ENCODE measurements at regions not wholly inside any gene's neighbourhood (a gene's known extent, or its start where the extent isn't known, plus 50 kb on each side); places are given as distances from the start of the nearest gene placed in this dataset.

DNA sequence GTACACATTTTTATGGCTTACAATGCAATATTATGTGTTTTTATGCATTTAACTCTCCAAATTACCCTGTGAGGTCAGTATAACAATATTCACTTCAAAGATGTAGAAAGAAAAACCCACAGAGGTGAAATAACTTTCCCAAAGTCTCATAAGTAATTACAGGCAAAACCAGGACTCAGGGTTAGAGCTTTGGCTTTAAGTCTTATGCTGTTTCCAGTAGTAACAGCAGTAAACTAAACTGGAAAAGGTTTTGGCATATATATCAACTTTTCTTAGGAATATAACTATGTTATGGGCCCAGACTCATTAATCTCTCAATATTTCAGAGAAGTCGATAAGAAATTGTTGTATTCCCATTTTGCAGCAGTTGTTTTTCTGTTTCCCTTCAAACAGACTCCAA, 206.3 kb upstream of the KCNMB2 start:
- CTCF ChIA-PET (ENCODE audit: partially characterized antibody), result no interaction called here
- no peak overlapping the region for H4K91ac ChIP-seq (replicated peaks; ENCODE audit: insufficient read length, low read length)
- TF ChIP-seq BCL11A (IDR thresholded peaks at IDR 0.05; ENCODE audit: low read depth in 2 of 2, low read length in 2 of 2) (no peak), SIN3A (conservative IDR thresholded peaks at IDR 0.05 in 1 of 2, IDR thresholded peaks at IDR 0.05 in 1 of 2; ENCODE audit: low read depth in 1 of 2, low read length in 2 of 2) (no peak), EGR1 (IDR thresholded peaks at IDR 0.05; ENCODE audit: borderline replicate concordance, low read depth, low read length) (no peak), BRCA1 (IDR thresholded peaks at IDR 0.05; ENCODE audit: low read depth, low read length) (no peak), TCF12 (IDR thresholded peaks at IDR 0.05; ENCODE audit: low read depth, low read length) (no peak), EZH2 (IDR thresholded peaks at IDR 0.05; ENCODE audit: low read depth, low read length, severe bottlenecking) (no peak), CTBP2 (IDR thresholded peaks at IDR 0.05; ENCODE audit: borderline replicate concordance, insufficient read depth, insufficient read length, low read length) (no peak), SIRT6 (IDR thresholded peaks at IDR 0.05; ENCODE audit: low read length) (no peak)
- TF ChIP-seq, protein P1, sequence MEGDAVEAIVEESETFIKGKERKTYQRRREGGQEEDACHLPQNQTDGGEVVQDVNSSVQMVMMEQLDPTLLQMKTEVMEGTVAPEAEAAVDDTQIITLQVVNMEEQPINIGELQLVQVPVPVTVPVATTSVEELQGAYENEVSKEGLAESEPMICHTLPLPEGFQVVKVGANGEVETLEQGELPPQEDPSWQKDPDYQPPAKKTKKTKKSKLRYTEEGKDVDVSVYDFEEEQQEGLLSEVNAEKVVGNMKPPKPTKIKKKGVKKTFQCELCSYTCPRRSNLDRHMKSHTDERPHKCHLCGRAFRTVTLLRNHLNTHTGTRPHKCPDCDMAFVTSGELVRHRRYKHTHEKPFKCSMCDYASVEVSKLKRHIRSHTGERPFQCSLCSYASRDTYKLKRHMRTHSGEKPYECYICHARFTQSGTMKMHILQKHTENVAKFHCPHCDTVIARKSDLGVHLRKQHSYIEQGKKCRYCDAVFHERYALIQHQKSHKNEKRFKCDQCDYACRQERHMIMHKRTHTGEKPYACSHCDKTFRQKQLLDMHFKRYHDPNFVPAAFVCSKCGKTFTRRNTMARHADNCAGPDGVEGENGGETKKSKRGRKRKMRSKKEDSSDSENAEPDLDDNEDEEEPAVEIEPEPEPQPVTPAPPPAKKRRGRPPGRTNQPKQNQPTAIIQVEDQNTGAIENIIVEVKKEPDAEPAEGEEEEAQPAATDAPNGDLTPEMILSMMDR (IDR thresholded peaks at IDR 0.05; ENCODE audit: control extremely low read depth in 1 of 3, insufficient read depth in 1 of 3, low read depth in 1 of 3, low read length in 3 of 3), result no peak
- TF ChIP-seq, protein P2, sequence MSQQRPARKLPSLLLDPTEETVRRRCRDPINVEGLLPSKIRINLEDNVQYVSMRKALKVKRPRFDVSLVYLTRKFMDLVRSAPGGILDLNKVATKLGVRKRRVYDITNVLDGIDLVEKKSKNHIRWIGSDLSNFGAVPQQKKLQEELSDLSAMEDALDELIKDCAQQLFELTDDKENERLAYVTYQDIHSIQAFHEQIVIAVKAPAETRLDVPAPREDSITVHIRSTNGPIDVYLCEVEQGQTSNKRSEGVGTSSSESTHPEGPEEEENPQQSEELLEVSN (IDR thresholded peaks at IDR 0.05), result no peak
- TF ChIP-seq, protein P3, sequence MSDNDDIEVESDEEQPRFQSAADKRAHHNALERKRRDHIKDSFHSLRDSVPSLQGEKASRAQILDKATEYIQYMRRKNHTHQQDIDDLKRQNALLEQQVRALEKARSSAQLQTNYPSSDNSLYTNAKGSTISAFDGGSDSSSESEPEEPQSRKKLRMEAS (IDR thresholded peaks at IDR 0.05), result no peak

More for the DNA sequence above, 206.3 kb upstream of the KCNMB2 start:
- H3K79me2 ChIP-seq (ENCODE audit: control insufficient read depth in 1 of 2, insufficient read depth in 2 of 2, low read length in 2 of 2), result no peaks in the 10 kb centered on the region
- H3K9me3 ChIP-seq (ENCODE audit: insufficient read depth in 2 of 2, low read depth in 1 of 2, low read length in 1 of 2), result no peaks in the 10 kb centered on the region
- no peak overlapping the region for H2AK5ac ChIP-seq (ENCODE audit: low read depth, low read length)
- DNase-seq (ENCODE audit: low read depth in 1 of 2, low spot score in 2 of 2), result no peak
- WGBS, 2 experiments (ENCODE audit: extremely low coverage in 1 of 2, insufficient coverage in 1 of 2, insufficient read length in 1 of 2, insufficient replicate concordance in 2 of 2, low coverage in 1 of 2, low lambda C conversion rate in 2 of 2, missing lambda C conversion rate in 1 of 2), result 96% methylated on average over 1 of the region's 1 CpG; no CpG with 5 or more reads in 1 of the 2 experiments
- no peak overlapping the region for H2BK5ac ChIP-seq (ENCODE audit: low read depth, low read length)
- no peaks in the 10 kb centered on the region for H4K20me1 ChIP-seq (replicated peaks in 1 of 2; ENCODE audit: control insufficient read depth in 1 of 2, insufficient read depth in 2 of 2, low read length in 2 of 2)
- no peak overlapping the region for H4K5ac ChIP-seq (ENCODE audit: insufficient read length, low read depth, low read length)
- no peak overlapping the region for H3K56ac ChIP-seq (replicated peaks; ENCODE audit: insufficient read length, low read depth, low read length)
- H3K79me1 ChIP-seq (ENCODE audit: low read depth, low read length), result no peaks in the 10 kb centered on the region
- H3K9ac ChIP-seq (replicated peaks in 1 of 4; ENCODE audit: extremely low read depth in 1 of 4, low read depth in 3 of 4, low read length in 3 of 4), result no peak overlapping the region
- no peak overlapping the region for H2AFZ ChIP-seq (ENCODE audit: low read length)
- POLR2A ChIA-PET (ENCODE audit: partially characterized antibody), result no interaction called here
- H3K23ac ChIP-seq (ENCODE audit: insufficient read length), result no peak overlapping the region
- H3K23me2 ChIP-seq (ENCODE audit: low read depth, low read length), result no peaks in the 10 kb centered on the region
- no peaks in the 10 kb centered on the region for H3K36me3 ChIP-seq (ENCODE audit: control insufficient read depth in 2 of 4, insufficient read depth in 4 of 4, low read length in 3 of 4)
- no peak overlapping the region for H3K27ac ChIP-seq (ENCODE audit: low read depth, low read length)
- no peak for FAIRE-seq
- no peak overlapping the region for H3K4me2 ChIP-seq (ENCODE audit: insufficient read depth in 1 of 2, low read depth in 2 of 2, low read length in 2 of 2)
- no peak overlapping the region for H3K4me3 ChIP-seq (ENCODE audit: extremely low read depth in 1 of 4, insufficient read depth in 2 of 4, low read depth in 3 of 4, low read length in 4 of 4)
- no peak overlapping the region for H2BK120ac ChIP-seq (replicated peaks; ENCODE audit: low read depth, low read length)
- H4K8ac ChIP-seq (ENCODE audit: extremely low read depth, insufficient read depth, low read length), result no peak overlapping the region
- H3K18ac ChIP-seq (ENCODE audit: extremely low read depth, low read length), result no peak overlapping the region
- no peak overlapping the region for H2BK20ac ChIP-seq (ENCODE audit: low read length)
- no peak overlapping the region for H3K14ac ChIP-seq (ENCODE audit: insufficient read length)
- H3K4me1 ChIP-seq (replicated peaks in 1 of 4; ENCODE audit: control insufficient read depth in 3 of 4, insufficient read depth in 4 of 4, low read length in 3 of 4), result no peaks in the 10 kb centered on the region
- H3K27me3 ChIP-seq (replicated peaks in 1 of 4; ENCODE audit: control insufficient read depth in 3 of 4, extremely low read depth in 1 of 4, insufficient read depth in 3 of 4, low read length in 3 of 4), result no peaks in the 10 kb centered on the region
- no peak overlapping the region for H2BK15ac ChIP-seq (ENCODE audit: low read length)
- H2BK12ac ChIP-seq (ENCODE audit: low read depth, low read length), result no peak overlapping the region
- no peak overlapping the region for H3K4ac ChIP-seq (replicated peaks; ENCODE audit: insufficient read length, low read depth, low read length)
